ENCODE measurements at regions not wholly inside any gene's neighbourhood (a gene's known extent, or its start where the extent isn't known, plus 50 kb on each side); places are given as distances from the start of the nearest gene placed in this dataset.

DNA sequence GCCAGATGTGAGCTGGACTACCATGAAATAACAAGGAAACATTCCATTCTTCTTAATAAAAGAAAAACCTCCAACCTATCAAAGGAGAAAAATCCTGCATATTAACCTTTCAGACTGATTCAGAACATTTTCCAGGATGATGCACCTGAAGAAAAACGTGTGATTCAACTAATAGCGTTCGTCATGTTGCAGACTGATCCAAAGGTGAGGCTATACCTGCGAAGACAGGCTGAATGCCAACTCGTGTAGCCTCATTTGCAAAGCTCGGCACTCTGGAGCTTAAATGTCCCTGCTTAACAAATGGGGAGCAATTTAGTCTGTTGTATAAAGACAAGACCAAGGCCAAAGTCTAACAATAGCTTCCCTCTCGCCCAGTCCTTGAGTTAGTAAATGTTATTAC, 172.0 kb upstream of the NOCT start:
- CTCF ChIA-PET, result no interaction called here
- BruUV-seq (replicated peaks), result no TSS peak
- H3K9me3 Mint-ChIP-seq (ENCODE audit: low read depth, unreplicated experiment), result no peaks in the 10 kb centered on the region
- peaks cover 34% of the 10 kb centered on the region for H3K27me3 Mint-ChIP-seq (ENCODE audit: unreplicated experiment)
- intact Hi-C loops (cut with micrococcal nuclease; ENCODE audit: unreplicated experiment), result no loop called here
- no peaks in the 10 kb centered on the region for H3K4me1 Mint-ChIP-seq (ENCODE audit: low read depth, unreplicated experiment)
- TF ChIP-seq, protein P1, sequence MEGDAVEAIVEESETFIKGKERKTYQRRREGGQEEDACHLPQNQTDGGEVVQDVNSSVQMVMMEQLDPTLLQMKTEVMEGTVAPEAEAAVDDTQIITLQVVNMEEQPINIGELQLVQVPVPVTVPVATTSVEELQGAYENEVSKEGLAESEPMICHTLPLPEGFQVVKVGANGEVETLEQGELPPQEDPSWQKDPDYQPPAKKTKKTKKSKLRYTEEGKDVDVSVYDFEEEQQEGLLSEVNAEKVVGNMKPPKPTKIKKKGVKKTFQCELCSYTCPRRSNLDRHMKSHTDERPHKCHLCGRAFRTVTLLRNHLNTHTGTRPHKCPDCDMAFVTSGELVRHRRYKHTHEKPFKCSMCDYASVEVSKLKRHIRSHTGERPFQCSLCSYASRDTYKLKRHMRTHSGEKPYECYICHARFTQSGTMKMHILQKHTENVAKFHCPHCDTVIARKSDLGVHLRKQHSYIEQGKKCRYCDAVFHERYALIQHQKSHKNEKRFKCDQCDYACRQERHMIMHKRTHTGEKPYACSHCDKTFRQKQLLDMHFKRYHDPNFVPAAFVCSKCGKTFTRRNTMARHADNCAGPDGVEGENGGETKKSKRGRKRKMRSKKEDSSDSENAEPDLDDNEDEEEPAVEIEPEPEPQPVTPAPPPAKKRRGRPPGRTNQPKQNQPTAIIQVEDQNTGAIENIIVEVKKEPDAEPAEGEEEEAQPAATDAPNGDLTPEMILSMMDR (IDR thresholded peaks at IDR 0.05; ENCODE audit: unreplicated experiment), result no peak
- no peaks in the 10 kb centered on the region for H3K36me3 Mint-ChIP-seq (ENCODE audit: insufficient read depth, unreplicated experiment)
- H3K27ac Mint-ChIP-seq (ENCODE audit: unreplicated experiment), result no peak overlapping the region
- no peak for DNase-seq
- H3K4me3 Mint-ChIP-seq (ENCODE audit: low read depth, unreplicated experiment), result no peak overlapping the region

DNA sequence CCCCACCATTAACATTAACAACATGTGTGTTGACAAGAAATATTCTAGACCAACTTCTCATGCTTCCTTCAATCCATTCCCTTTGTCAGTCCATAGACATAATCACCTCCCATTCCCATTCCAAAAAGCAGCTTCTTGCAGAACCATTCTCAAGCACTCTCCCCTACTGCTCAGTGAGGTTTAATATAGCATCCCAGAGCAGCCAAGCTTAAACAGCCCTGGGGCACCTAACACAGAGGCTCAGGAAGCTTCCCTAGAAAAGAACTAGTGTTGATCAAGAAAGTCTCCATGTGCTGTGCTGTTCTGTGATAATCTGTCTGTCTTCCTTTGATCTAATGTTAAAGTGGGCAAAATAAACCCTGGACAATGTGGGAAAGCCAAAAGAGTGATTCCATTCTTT, 174.2 kb upstream of the NOCT start:
- intact Hi-C loops (cut with micrococcal nuclease; ENCODE audit: unreplicated experiment), result no loop called here
- Mint-ChIP-seq H3K9me3 (ENCODE audit: low read depth, unreplicated experiment) (no peaks in the 10 kb centered on the region), H3K4me1 (ENCODE audit: low read depth, unreplicated experiment) (peaks cover 3% of the 10 kb centered on the region), H3K4me3 (ENCODE audit: low read depth, unreplicated experiment) (no peak overlapping the region), H3K27ac (ENCODE audit: unreplicated experiment) (no peak overlapping the region), H3K36me3 (ENCODE audit: insufficient read depth, unreplicated experiment) (no peaks in the 10 kb centered on the region), H3K27me3 (ENCODE audit: unreplicated experiment) (peaks cover 42% of the 10 kb centered on the region)
- TF ChIP-seq, protein P1 (IDR thresholded peaks at IDR 0.05; ENCODE audit: unreplicated experiment), result no peak
- CTCF ChIA-PET, result no interaction called here
- no peak for DNase-seq
- no TSS peak for BruUV-seq (replicated peaks)

DNA sequence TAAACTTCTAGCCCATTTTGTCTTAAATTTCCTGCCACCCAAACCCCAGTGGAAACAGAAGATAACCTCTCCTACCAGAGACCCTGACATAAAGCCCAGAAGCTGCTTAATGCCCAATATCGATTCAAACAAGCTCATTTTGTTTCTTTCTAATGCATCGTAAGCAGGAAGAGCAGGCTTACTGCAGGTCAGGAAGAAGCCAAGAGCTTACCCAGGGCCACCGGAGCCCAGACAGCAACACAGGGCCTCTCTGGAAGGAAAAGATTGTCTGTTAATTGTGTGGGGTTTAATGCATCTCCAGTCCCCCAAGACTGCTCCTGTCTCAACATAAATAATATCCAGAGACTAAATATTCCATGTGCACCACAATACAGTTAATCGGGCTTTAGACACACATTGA, 177.3 kb upstream of the NOCT start:
- CTCF ChIA-PET, result interaction anchor here (0.5 kb wide), 1 partner anchor 31 kb away, joined by 7 read pairs; no protein-coding TSS in a partner anchor
- intact Hi-C loops (cut with micrococcal nuclease; ENCODE audit: unreplicated experiment), result loop anchor here (5.0 kb wide), 1 partner anchor 79 kb away; no protein-coding TSS in a partner anchor
- no TSS peak for BruUV-seq (replicated peaks)

DNA sequence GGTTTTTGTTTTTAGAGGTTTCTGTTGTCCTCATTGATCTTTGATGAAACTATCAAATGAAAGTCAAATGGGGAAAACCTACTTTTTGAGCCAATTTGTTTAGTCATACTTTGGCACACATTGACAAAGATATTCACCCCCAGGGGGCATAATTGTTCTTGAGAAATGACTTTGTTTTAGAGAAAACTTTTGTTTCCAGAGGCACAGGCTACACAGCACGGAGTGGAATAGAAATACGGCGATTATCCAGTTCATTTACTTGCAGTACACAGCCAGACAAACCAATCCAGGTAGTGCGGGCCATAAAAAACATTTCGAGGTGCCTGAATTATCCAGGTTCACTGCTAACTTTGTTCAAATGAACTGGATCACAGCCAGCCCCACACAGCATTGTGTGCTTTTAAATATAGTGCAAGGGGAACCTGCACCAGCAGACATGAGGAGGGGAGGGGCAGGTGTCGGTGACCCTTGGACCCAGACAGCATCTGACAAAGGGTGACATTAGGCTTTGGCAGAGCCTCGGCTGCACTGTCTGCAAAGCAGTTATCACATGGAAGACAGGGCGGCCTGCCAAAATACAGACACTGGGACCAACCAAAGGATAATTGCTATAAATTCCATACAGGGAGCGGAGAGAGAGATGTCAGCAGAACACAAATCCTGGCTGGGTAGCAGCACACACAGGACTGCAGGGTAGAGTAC, 179.6 kb upstream of the NOCT start:
- DNase-seq, result peak; percentile 9
- no peaks in the 10 kb centered on the region for H3K36me3 Mint-ChIP-seq (ENCODE audit: insufficient read depth, unreplicated experiment)

More for the DNA sequence above, 177.3 kb upstream of the NOCT start:
- Mint-ChIP-seq H3K27me3 (ENCODE audit: unreplicated experiment) (peaks cover 42% of the 10 kb centered on the region), H3K27ac (ENCODE audit: unreplicated experiment) (no peak overlapping the region), H3K4me3 (ENCODE audit: low read depth, unreplicated experiment) (no peak overlapping the region), H3K9me3 (ENCODE audit: low read depth, unreplicated experiment) (no peaks in the 10 kb centered on the region), H3K4me1 (ENCODE audit: low read depth, unreplicated experiment) (peaks cover 11% of the 10 kb centered on the region), H3K36me3 (ENCODE audit: insufficient read depth, unreplicated experiment) (no peaks in the 10 kb centered on the region)
- TF ChIP-seq, protein P1 (IDR thresholded peaks at IDR 0.05; ENCODE audit: unreplicated experiment), result no peak
- DNase-seq, result no peak

More for the DNA sequence above, 179.6 kb upstream of the NOCT start:
- CTCF ChIA-PET, result interaction anchor here (0.7 kb wide), 1 partner anchor 15 kb away, joined by 3 read pairs; no protein-coding TSS in a partner anchor
- BruUV-seq (replicated peaks), result no TSS peak
- Mint-ChIP-seq H3K4me3 (ENCODE audit: low read depth, unreplicated experiment) (no peak overlapping the region), H3K4me1 (ENCODE audit: low read depth, unreplicated experiment) (peaks cover 11% of the 10 kb centered on the region), H3K27me3 (ENCODE audit: unreplicated experiment) (peaks cover 25% of the 10 kb centered on the region), H3K9me3 (ENCODE audit: low read depth, unreplicated experiment) (no peaks in the 10 kb centered on the region), H3K27ac (ENCODE audit: unreplicated experiment) (no peak overlapping the region)
- TF ChIP-seq, protein P1 (IDR thresholded peaks at IDR 0.05; ENCODE audit: unreplicated experiment), result no peak
- intact Hi-C loops (cut with micrococcal nuclease; ENCODE audit: unreplicated experiment), result loop anchor here (5.0 kb wide), 1 partner anchor 81 kb away; no protein-coding TSS in a partner anchor

All from Calu3 (cell line).